ENCODE measurements at regions not wholly inside any gene's neighbourhood (a gene's known extent, or its start where the extent isn't known, plus 50 kb on each side); places are given as distances from the start of the nearest gene placed in this dataset.

DNA sequence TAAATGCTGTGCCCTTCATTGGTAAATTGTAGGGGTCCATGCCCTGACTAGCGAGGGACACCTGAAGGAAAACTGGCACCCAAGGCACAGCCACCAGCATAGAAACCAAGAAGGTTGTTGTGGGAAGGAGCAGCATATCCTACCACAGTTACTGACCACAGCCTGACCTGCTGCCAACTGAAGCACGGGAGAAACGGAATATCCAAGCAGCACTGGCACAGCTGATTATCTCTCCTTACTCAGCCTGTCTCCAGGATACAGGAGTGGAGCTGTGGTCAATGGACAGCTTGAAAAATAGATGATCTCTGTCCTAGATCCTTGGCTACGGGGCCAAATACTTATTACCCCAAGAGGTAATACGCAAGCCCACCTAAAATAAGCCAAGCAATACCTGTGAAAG lies 164.5 kb downstream of the ATPSCKMT start:
- TF ChIP-seq EZH2phosphoT487 (IDR thresholded peaks at IDR 0.05; ENCODE audit: insufficient read depth, low read depth) (no peak), EZH2 (IDR thresholded peaks at IDR 0.05; ENCODE audit: insufficient read depth, poor library complexity, severe bottlenecking) (no peak)

Data from GM23248 (cell line).